ENCODE measurements at regions not wholly inside any gene's neighbourhood (a gene's known extent, or its start where the extent isn't known, plus 50 kb on each side); places are given as distances from the start of the nearest gene placed in this dataset.

- DNase-seq (ENCODE audit: low read depth in 2 of 2) = no peak
Measured at GRCh38 chr6:105494688-105495087, 91.8 kb upstream of the PREP start.

DNA sequence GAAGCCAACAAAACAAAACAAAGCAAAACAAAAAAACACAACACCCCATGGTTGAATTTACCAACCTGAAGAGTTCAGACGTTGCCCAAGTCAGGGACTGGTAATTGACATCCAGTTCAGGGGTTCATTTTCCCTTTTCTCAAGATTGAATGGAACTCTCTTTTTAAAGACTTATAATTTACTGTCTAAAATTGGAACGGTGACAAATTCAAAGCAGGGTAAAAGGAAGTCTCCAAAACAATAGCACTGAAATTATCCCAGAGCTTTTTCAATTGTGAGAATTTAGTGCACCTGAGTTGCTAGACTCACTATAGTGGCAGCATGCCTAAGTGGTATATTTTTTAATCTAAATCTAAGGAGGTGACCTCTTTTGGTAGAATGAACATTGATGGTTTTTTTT, 90.9 kb upstream of the PREP start:
- DNase-seq (ENCODE audit: low read depth in 2 of 2) = no peak

DNA sequence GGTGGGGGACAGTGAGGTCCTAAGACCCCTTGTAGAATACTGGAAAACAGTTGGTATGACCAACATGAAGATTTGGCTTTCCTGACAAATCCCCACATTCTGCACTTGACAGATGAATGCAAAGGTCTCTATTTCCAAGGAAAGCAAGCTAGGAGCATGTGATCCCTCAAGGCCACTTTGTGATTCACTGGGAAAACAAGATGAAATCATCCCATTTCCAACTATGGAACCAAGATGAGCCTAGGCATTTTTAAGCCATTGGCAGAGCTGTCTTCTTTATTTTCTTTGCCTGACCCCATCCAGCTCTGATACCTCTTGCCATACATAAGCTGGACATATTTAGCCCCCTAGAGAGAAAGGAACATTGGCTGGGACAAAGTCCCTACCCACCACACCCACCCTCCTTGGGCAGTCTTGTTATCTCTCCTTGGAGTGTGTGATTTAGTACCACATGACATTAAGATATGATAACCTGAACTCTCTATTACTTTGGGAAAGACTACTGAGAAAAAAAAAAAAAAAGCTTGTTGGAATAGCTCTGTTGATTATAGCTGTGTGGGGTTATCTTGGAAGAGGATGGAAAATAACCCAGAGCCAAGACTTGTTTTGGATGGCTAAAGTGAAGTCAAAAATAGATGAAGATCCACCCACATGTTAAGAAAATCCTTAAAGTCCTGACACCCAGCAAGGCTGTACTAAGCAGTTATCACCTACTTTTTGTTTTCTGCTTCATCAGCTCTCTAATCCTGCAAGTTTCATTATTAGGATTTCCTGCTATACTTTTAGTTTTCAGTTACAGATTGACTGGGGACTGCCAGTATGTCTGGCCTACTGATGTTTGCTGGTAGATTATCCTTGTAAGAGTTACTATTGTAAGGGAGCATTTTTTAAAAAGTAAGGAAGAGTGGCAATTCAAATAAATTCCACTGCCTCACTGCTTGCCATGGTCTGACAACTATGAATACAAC, 90.1 kb upstream of the PREP start:
- no peak for DNase-seq (ENCODE audit: low read depth in 2 of 2)

DNA sequence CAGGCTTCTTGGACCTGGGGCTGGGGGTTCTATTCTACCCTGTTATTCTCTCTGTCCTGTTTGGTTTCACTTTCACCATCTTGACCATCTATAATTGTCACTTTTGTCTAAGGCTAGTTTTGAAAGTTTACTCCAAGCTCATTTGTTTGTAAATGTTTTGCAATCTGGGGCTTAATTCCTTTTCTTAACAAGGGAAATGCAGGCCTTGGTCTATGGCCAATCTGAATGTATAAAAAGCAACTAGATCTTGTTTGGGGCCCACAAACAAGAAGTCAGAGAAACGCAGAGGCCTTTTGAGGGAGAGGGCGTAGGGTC, 86.3 kb upstream of the PREP start:
- DNase-seq (ENCODE audit: low read depth in 2 of 2) = no peak

DNA sequence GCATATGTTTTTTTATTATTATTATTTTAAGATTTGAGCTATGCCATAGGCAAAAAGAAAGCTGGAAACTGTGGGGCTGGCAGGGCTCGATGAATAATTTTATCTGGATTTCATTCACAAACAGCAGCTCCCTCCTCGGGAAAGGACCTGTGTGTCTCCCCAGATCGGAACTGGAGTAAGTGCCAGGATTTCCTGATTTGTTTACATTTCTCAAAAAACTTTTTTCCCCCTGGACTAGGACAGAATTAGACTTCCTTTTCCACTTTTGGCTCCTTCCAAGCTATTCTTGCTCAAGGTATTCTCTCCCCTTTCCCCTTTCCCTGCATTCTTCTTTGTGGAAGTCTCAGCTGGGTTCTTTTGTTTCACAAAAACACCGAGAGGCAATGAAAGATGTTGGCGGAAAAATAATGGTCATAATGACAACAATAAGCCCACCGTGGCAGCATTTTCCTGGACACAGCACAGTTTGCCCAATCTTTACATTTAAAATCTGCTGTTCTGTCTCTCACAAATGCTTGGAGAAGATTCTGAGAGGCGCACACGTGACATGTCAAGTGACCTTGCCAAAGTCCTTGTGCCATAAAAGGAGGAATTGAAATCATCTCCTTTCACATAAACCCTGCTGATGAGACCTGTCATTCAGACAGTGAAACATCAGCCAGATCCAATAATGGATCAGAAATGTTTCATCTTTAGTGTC, 85.8 kb upstream of the PREP start:
- DNase-seq (ENCODE audit: low read depth in 2 of 2) = no peak

DNA sequence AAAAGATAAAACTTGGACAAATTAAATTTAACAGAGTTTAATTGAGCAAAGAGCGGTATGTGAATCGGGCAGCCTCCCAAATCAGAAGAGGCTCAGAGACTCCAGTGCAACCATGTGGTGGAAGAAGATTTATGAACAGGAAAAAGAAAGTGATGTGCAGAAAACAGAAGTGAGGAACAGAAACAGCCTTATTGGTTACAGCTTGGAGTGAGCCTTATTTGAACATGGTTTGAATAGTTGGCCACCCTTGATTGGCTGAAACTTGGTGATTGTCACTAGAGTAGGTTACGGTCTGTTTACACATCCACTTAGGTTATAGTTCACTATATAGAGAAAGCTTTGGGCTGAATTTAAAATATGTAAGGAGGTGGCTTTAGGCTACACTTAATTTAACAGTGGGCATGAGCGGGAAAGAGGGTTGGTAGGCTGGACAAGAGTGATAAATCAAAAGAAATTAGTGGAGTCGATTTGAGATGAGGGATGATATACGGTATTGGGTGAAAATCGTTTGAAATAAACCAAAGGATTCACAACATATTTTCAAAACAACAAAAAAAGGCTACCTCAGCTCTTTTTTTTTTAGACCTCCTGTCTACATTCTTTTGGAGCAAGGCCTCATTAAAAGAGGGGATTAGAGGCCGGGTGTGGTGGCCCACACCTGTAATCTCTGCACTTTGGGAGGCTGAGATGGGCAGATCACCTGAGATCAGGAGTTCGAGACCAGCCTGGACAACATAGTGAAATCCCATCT, 84.3 kb upstream of the PREP start:
- DNase-seq (ENCODE audit: low read depth in 2 of 2) = no peak

- no peak for DNase-seq (ENCODE audit: low read depth in 2 of 2)
Measured at GRCh38 chr6:105485456-105485855, 82.6 kb upstream of the PREP start.

- no peak for DNase-seq (ENCODE audit: low read depth in 2 of 2)
Measured at GRCh38 chr6:105484238-105485161, 81.6 kb upstream of the PREP start.

DNA sequence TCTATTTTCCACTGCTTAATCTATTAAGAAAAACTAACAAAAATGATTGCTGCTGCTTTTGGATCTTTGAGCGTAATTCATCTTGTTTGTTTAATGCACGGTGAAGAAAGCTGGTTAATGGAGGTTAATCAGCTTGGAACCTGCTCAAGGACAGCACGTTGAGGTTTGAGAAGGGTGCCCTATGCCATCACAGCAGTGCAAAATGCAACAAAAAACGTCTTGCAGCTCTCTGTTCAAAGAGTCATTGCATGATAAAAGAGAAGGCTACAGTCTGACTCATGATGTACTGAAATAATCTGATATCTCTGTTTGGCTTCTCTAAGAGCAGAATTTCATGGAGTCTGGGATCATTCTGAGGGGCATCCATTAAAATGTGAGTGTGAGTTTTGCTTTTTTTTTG, 80.6 kb upstream of the PREP start:
- DNase-seq (ENCODE audit: low read depth in 2 of 2) = no peak

- DNase-seq (ENCODE audit: low read depth in 2 of 2) = no peak
Measured at GRCh38 chr6:105482921-105483320, 80.0 kb upstream of the PREP start.

DNA sequence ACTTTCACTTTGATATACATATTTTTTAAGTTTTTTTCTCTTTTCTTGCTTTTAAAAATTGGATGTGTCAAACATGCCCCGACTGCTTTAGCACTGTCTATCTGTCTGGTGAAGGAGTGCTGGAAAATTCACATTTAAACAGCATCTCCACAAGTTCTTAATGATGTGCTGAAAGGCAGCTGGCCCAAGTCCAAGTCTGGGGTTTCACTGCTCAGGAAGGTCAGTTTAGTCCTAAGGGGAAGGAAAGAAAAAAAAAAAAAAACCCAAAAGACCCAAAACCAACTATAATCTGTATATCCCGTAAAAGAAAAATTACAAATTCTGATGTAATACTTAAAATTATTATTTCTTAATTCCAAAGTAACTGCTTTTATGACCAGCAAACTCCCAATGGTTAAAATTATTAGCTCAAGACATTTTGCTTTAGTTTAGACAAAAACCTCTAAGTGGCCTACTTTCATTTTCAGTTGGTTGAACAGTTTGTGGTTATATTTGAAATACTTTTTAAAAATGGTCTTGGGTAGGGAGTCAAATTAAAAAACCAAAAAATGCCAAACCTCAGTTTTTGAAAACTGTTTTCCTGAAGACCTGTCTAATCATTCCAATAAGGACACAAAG, 79.5 kb upstream of the PREP start:
- DNase-seq (ENCODE audit: low read depth in 2 of 2) = no peak

- DNase-seq (ENCODE audit: low read depth in 2 of 2) = no peak
Measured at GRCh38 chr6:105476978-105477377, 74.1 kb upstream of the PREP start.

DNA sequence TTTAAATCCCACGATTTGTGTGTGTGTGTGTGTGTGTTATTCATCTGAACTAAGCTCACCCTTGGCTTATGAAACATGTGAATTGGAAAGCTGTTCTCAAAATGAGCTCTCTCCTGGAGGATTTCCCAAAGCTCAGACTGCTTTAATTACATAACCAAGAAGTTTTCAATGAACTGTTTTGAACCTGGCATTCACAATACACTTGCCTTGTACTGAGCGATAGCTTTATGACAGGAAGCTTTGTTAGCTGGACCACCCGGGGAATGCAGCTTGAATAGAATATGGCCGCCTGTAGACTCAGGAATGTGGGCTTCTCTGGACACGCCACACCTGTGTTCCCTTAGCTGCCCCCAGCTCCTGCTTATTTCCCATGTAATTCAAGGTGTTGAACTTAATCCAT, 71.4 kb upstream of the PREP start:
- no peak for DNase-seq (ENCODE audit: low read depth in 2 of 2)

- DNase-seq (ENCODE audit: low read depth in 2 of 2) = no peak
Measured at GRCh38 chr6:105469946-105470345, 67.1 kb upstream of the PREP start.

GRCh38 chr6:105468850-105469249, 66.0 kb upstream of the PREP start:
- DNase-seq (ENCODE audit: low read depth in 2 of 2) = no peak

- DNase-seq (ENCODE audit: low read depth in 2 of 2) = no peak
Measured at GRCh38 chr6:105460860-105461259, 58.0 kb upstream of the PREP start.

DNA sequence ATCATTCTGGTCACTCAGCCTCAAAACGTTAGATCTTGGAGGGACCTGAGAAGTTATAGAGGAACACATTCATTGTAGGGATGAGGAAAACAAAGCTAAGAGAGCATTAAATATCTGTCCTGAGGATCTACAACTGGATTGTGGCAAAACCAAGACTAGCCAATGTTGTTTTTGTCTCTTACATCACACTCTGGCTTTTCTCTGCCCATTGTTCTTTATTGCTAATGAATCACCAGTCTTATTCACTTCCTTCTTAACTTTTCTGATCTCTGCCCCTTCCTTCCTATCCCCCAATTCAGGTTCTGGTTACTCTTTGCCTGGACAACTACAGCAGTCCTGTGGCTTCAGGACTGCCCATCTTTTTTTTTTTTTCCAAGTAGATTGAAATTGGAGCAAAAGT, 57.0 kb upstream of the PREP start:
- DNase-seq (ENCODE audit: low read depth in 2 of 2) = no peak

DNA sequence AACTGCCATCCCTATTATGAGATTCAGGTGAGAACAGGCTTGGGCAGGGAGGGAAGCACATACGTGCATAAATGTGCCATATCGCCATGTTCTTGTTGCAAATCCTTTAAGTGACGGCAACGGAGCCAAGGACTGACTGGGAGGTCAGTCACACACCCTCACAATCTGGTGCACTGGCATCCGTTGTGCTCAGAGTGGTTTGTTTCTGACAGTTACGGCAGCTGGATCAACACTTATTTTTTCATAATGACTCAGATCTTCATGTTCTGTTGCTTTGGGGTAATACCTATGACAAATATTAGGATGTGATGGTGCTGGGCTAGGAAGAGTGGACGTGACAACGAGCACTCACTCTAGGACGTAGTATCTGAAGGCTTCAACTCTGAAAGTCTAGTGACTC, 56.2 kb upstream of the PREP start:
- DNase-seq (ENCODE audit: low read depth in 2 of 2) = no peak

DNA sequence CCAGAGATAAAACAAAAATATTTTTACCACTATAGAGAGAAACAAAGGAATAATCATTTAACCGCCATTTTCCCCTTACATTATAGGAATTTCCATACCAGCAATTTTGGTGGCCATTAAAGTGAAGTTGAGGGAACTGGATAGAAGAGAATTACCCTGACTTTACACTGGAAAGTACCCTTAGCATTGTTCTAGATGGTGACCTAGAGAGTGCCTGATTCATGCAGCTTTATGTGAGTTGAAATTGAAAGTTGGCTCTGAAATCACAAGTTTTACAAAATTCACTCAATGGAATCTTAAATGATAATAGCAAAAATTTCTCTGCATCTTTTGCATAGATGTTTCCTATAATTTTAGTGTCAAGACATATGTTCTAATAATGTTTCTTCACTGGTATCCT, 55.7 kb upstream of the PREP start:
- DNase-seq (ENCODE audit: low read depth in 2 of 2) = no peak

DNA sequence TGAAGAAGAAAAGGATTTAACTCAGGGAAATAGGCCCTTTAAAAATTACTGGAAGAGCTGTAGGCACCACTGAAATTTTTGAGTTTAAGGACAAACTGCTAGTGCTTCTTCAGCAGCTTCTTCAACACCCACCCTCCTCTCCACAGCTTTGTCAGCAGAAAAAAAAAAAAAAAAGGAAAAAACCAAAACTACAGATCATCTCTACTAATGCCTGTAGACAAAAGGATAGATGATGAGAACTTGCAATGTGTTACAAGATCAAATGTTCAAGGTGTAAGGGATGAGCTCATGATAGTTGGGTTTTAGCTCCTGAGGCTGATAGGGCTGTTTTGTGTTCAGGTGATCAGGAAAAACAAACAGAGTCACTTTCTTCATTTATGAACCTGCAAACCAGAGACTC, 55.2 kb upstream of the PREP start:
- DNase-seq (ENCODE audit: low read depth in 2 of 2) = no peak

- no peak for DNase-seq (ENCODE audit: low read depth in 2 of 2)
Measured at GRCh38 chr6:105453968-105454367, 51.1 kb upstream of the PREP start.

Data from stimulated activated CD8-positive, alpha-beta memory T cell treated with anti-CD3 and anti-CD28 coated beads, Interleukin-2, amount 100 ng/mL, for 48 hours (primary cell).